ENCODE measurements at regions not wholly inside any gene's neighbourhood (a gene's known extent, or its start where the extent isn't known, plus 50 kb on each side); places are given as distances from the start of the nearest gene placed in this dataset.

- CTCF ChIA-PET = no interaction called here
- Histone ChIP-seq H3F3A (ENCODE audit: low read length, unreplicated experiment) (no peaks in the 10 kb centered on the region), H3K4me2 (ENCODE audit: low read length) (no peak overlapping the region), H3K9me2 (replicated peaks; ENCODE audit: low read length) (no peaks in the 10 kb centered on the region), H3K36me3 (ENCODE audit: low read depth, low read length) (peaks cover 7% of the 10 kb centered on the region), H3K27ac (ENCODE audit: low read length) (no peak overlapping the region), H2AFZ (ENCODE audit: low read length) (no peak overlapping the region), H3K9me3 (ENCODE audit: low read length) (peaks cover 12% of the 10 kb centered on the region), H3K27me3 (ENCODE audit: low read length) (no peaks in the 10 kb centered on the region), H3K4me3 (ENCODE audit: low read length) (no peak overlapping the region; the same call in 1 of the 2 replicates), H3K4me1 (ENCODE audit: insufficient read depth, low read length) (peaks cover 4% of the 10 kb centered on the region), H3K9ac (ENCODE audit: low read length) (no peak overlapping the region), H4K20me1 (ENCODE audit: low read length) (no peaks in the 10 kb centered on the region), H3K79me2 (ENCODE audit: low read length) (no peaks in the 10 kb centered on the region)
- BruUV-seq (replicated peaks) = no TSS peak
- intact Hi-C loops (cut with micrococcal nuclease) = no loop called here
- POLR2A ChIA-PET (ENCODE audit: unreplicated experiment) = no interaction called here
- DNase-seq (peak; percentile 16), ATAC-seq (no peak)
- TF ChIP-seq EZH2 (IDR thresholded peaks at IDR 0.05; ENCODE audit: low read length, unreplicated experiment) (no peak), EZH2phosphoT487 (IDR thresholded peaks at IDR 0.05; ENCODE audit: borderline replicate concordance, low read length) (no peak)
Measured at GRCh38 chr21:15365751-15366392, 301.1 kb upstream of the NRIP1 start.

- DNase-seq (no peak), ATAC-seq (no peak)
- H4K20me1 ChIP-seq (ENCODE audit: low read length) = no peaks in the 10 kb centered on the region
- TF ChIP-seq EZH2 (IDR thresholded peaks at IDR 0.05; ENCODE audit: low read length, unreplicated experiment) = no peak
- no peak for TF ChIP-seq EZH2phosphoT487 (IDR thresholded peaks at IDR 0.05; ENCODE audit: borderline replicate concordance, low read length)
- no peak for TF ChIP-seq CTCF (conservative IDR thresholded peaks at IDR 0.05; ENCODE audit: low read depth, low read length)
- H2AFZ ChIP-seq (ENCODE audit: low read length) = no peak overlapping the region
- intact Hi-C loops (cut with micrococcal nuclease) = no loop called here
- H3K79me2 ChIP-seq (ENCODE audit: low read length) = no peaks in the 10 kb centered on the region
- H3K4me1 ChIP-seq (ENCODE audit: insufficient read depth, low read length) = peaks cover 4% of the 10 kb centered on the region
- no peaks in the 10 kb centered on the region for H3K9me2 ChIP-seq (replicated peaks; ENCODE audit: low read length)
- BruUV-seq (replicated peaks) = no TSS peak
- CTCF ChIA-PET = no interaction called here
- no peaks in the 10 kb centered on the region for H3F3A ChIP-seq (ENCODE audit: low read length, unreplicated experiment)
- H3K27me3 ChIP-seq (ENCODE audit: low read length) = no peaks in the 10 kb centered on the region
- no peak overlapping the region for H3K27ac ChIP-seq (ENCODE audit: low read length)
- H3K36me3 ChIP-seq (ENCODE audit: low read depth, low read length) = peaks cover 7% of the 10 kb centered on the region
- no peak overlapping the region for H3K4me2 ChIP-seq (ENCODE audit: low read length)
- POLR2A ChIA-PET (ENCODE audit: unreplicated experiment) = no interaction called here
- H3K9ac ChIP-seq (ENCODE audit: low read length) = no peak overlapping the region
- H3K4me3 ChIP-seq (ENCODE audit: low read length) = no peak overlapping the region
- H3K9me3 ChIP-seq (ENCODE audit: low read length) = peaks cover 12% of the 10 kb centered on the region
Measured at GRCh38 chr21:15366555-15366954, 301.8 kb upstream of the NRIP1 start.

- no peak overlapping the region for H3K4me2 ChIP-seq (ENCODE audit: low read length)
- no peaks in the 10 kb centered on the region for H3K27me3 ChIP-seq (ENCODE audit: low read length)
- no peaks in the 10 kb centered on the region for H4K20me1 ChIP-seq (ENCODE audit: low read length)
- H3K36me3 ChIP-seq (ENCODE audit: low read depth, low read length) = peaks cover 7% of the 10 kb centered on the region
- ChIA-PET CTCF (no interaction called here), POLR2A (ENCODE audit: unreplicated experiment) (no interaction called here)
- H3K27ac ChIP-seq (ENCODE audit: low read length) = no peak overlapping the region
- TF ChIP-seq EZH2 (IDR thresholded peaks at IDR 0.05; ENCODE audit: low read length, unreplicated experiment) (no peak), EZH2phosphoT487 (IDR thresholded peaks at IDR 0.05; ENCODE audit: borderline replicate concordance, low read length) (no peak)
- no peaks in the 10 kb centered on the region for H3K79me2 ChIP-seq (ENCODE audit: low read length)
- no peak for DNase-seq
- no peak overlapping the region for H3K4me3 ChIP-seq (ENCODE audit: low read length)
- no TSS peak for BruUV-seq (replicated peaks)
- H3F3A ChIP-seq (ENCODE audit: low read length, unreplicated experiment) = no peaks in the 10 kb centered on the region
- H3K9me2 ChIP-seq (replicated peaks; ENCODE audit: low read length) = no peaks in the 10 kb centered on the region
- H3K9me3 ChIP-seq (ENCODE audit: low read length) = peaks cover 12% of the 10 kb centered on the region
- no peak overlapping the region for H2AFZ ChIP-seq (ENCODE audit: low read length)
- H3K9ac ChIP-seq (ENCODE audit: low read length) = no peak overlapping the region
- ATAC-seq = no peak
- peaks cover 4% of the 10 kb centered on the region for H3K4me1 ChIP-seq (ENCODE audit: insufficient read depth, low read length)
- intact Hi-C loops (cut with micrococcal nuclease) = no loop called here
Measured at GRCh38 chr21:15367061-15367626, 302.3 kb upstream of the NRIP1 start.

Data from PC-3 (cell line).